Heart left ventricle (tissue), 13 donors: ENCODE measurements at regions not wholly inside any gene's neighbourhood (a gene's known extent, or its start where the extent isn't known, plus 50 kb on each side); places are given as distances from the start of the nearest gene placed in this dataset.

Experiments used
- CTCF ChIP-seq, 12 donors: fragments of 200-600 bp; sonication (generic) in 4 of 12; IDR thresholded peaks; one replicate each; pipeline versions ENCODE4 v1.5.0 to v1.8.0; 2018 to 2022; ENCODE audit warnings: antibody characterized with exemption in 12 of 12, mild to moderate bottlenecking in 5 of 12
- POLR2A ChIP-seq, 2 donors: fragments of 450-650 bp; IDR thresholded peaks; one replicate each; pipeline ENCODE4 v1.6.1; 2017; ENCODE audit warnings: antibody characterized with exemption in 2 of 2, mild to moderate bottlenecking in 2 of 2, moderate library complexity in 2 of 2
- donor health status: ischemic (EF 13 %, LVEDD 7.1; RV severe dilation, severe dysfunction).
- donor health status: DM: no; HTN: yes; CAD: no.
- donor health status: DM: no; HTN: no; CAD: no.
- donor health status: ischemic (EF 25% LVEDD 6.9; RV normal size, moderate dysfunction).
- donor health status: ischemic (EF 25% LVEDD 5.7; RV mildly dilated, moderate dysfunction).
- donor health status: ischemic (EF 35%, LVEDD 5.7; RV mildly dilated, moderate dysfunction).
- donor health status: nonischemic (EF 11% LVEDD 7.7; RV severe dilation, severe dysfunction).
- donor health status: DM: yes; HTN: yes; CAD: no.
- donor health status: PGD.
- donor health status: ischemic (EF 29% LVEDD 5.4; RV normal size, mild dysfunction).
- donor health status: nonischemic (EF 23%, LVEDD 6.1; RV moderate dilation, normal function).

- TF ChIP-seq CTCF (IDR thresholded peaks at IDR 0.05) (no peak), POLR2A (IDR thresholded peaks at IDR 0.05) (no peak)
Observed at GRCh38 chr6:165751486-165751885, 88.4 kb upstream of the PDE10A start.
